Vagina (tissue), 2 donors: ENCODE measurements at regions not wholly inside any gene's neighbourhood (a gene's known extent, or its start where the extent isn't known, plus 50 kb on each side); places are given as distances from the start of the nearest gene placed in this dataset.

Experiments used
- POLR2A ChIP-seq, 2 donors: fragments of 450-650 bp; IDR thresholded peaks; one replicate each; pipeline ENCODE4 v1.6.1; 2017; ENCODE audit warnings: antibody characterized with exemption in 2 of 2, mild to moderate bottlenecking in 2 of 2, moderate library complexity in 2 of 2
- TF ChIP-seq, protein P1 (sequence below), 3 experiments: fragments of 450-650 bp in 2 of 3; fragments of 200-600 bp in 1 of 3; sonication (generic) in 1 of 3; IDR thresholded peaks; one replicate each; pipeline ENCODE4 v1.5.1; 2017 to 2019; ENCODE audit warnings: antibody characterized with exemption in 3 of 3, mild to moderate bottlenecking in 2 of 3, moderate library complexity in 2 of 3

DNA sequence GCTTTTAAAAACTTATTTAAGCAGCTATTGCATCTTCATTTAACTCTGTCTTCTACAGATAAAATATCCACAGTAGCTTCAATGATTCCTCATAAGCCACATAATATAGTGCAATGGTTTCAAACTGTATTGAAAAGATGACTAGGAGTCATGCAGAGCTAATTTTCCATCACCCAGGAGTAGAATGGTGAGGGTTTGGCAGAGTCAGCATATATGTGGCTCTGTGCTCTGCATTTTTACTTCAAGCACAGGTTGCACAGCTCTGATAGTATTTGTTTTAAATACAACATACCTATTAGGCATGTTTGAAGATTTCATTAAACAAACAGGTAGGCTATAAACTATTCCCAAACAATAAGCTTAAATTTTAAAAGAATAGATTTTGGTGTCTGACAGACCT, 731.9 kb upstream of the VRK2 start:
- TF ChIP-seq, protein P1, sequence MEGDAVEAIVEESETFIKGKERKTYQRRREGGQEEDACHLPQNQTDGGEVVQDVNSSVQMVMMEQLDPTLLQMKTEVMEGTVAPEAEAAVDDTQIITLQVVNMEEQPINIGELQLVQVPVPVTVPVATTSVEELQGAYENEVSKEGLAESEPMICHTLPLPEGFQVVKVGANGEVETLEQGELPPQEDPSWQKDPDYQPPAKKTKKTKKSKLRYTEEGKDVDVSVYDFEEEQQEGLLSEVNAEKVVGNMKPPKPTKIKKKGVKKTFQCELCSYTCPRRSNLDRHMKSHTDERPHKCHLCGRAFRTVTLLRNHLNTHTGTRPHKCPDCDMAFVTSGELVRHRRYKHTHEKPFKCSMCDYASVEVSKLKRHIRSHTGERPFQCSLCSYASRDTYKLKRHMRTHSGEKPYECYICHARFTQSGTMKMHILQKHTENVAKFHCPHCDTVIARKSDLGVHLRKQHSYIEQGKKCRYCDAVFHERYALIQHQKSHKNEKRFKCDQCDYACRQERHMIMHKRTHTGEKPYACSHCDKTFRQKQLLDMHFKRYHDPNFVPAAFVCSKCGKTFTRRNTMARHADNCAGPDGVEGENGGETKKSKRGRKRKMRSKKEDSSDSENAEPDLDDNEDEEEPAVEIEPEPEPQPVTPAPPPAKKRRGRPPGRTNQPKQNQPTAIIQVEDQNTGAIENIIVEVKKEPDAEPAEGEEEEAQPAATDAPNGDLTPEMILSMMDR (IDR thresholded peaks at IDR 0.05) = no peak
- no peak for TF ChIP-seq POLR2A (IDR thresholded peaks at IDR 0.05)
